OCI-LY1 (cell line): ENCODE measurements at regions not wholly inside any gene's neighbourhood (a gene's known extent, or its start where the extent isn't known, plus 50 kb on each side); places are given as distances from the start of the nearest gene placed in this dataset.
A peak's percentile ranks its signal among the peaks of the same experiment; 100 is the strongest.

Source experiments
- H2AFZ ChIP-seq: fragments of 200-600 bp; sonication (generic), shearing (Covaris generic); 2 replicates; pipeline ENCODE4 v1.6.0; 2014; ENCODE audit warnings: antibody characterized with exemption, mild to moderate bottlenecking, low read length
- H3F3A ChIP-seq: fragments of 200-600 bp; sonication (generic), shearing (Covaris generic); 2 replicates; pipeline ENCODE4 v1.6.0; 2014; ENCODE audit warnings: mild to moderate bottlenecking, antibody characterized with exemption, low read length, moderate library complexity; ENCODE audit not compliant: insufficient read depth
- H3K27ac ChIP-seq: fragments of 200-600 bp; sonication (generic); 2 replicates; pipeline ENCODE4 v1.5.1; 2014; ENCODE audit warnings: low read length, mixed run types, mild to moderate bottlenecking, low read depth; ENCODE audit not compliant: poor library complexity, severe bottlenecking
- H3K27me3 ChIP-seq: fragments of 200-600 bp; sonication (generic); 2 replicates; pipeline ENCODE4 v1.6.0; 2014; ENCODE audit warnings: antibody characterized with exemption, mild to moderate bottlenecking, low read length, moderate library complexity; ENCODE audit not compliant: insufficient read depth
- H3K36me3 ChIP-seq: fragments of 200-600 bp; sonication (generic); 2 replicates; pipeline ENCODE4 v1.6.1; 2014; ENCODE audit warnings: mild to moderate bottlenecking, antibody characterized with exemption, low read length, moderate library complexity, mixed read lengths; ENCODE audit not compliant: insufficient read depth
- H3K4me1 ChIP-seq: fragments of 200-600 bp; sonication (generic); 2 replicates; pipeline ENCODE4 v1.5.1; 2014; ENCODE audit warnings: mild to moderate bottlenecking, low read length, moderate library complexity; ENCODE audit not compliant: insufficient read depth, severe bottlenecking
- H3K4me2 ChIP-seq: fragments of 200-600 bp; sonication (generic), shearing (Covaris generic); 2 replicates; pipeline ENCODE4 v1.6.1; 2014; ENCODE audit warnings: low read length
- H3K4me3 ChIP-seq: fragments of 200-600 bp; sonication (generic); 2 replicates; pipeline ENCODE4 v1.5.1; 2014; ENCODE audit warnings: low read length, low read depth, mild to moderate bottlenecking, mixed read lengths; ENCODE audit not compliant: poor library complexity, severe bottlenecking
- H3K79me2 ChIP-seq: fragments of 200-600 bp; shearing (Covaris generic); 2 replicates; pipeline ENCODE4 v1.6.1; 2016; ENCODE audit warnings: mixed run types, low read length, mixed read lengths; ENCODE audit not compliant: insufficient read depth
- H3K9ac ChIP-seq: fragments of 200-600 bp; sonication (generic), shearing (Covaris generic); 2 replicates; pipeline ENCODE4 v1.6.1; 2014; ENCODE audit warnings: mild to moderate bottlenecking, low read length, mixed read lengths
- H3K9me2 ChIP-seq: fragments of 200-600 bp; sonication (generic), shearing (Covaris generic); 2 replicates; pipeline ENCODE4 v1.6.1; 2014; ENCODE audit warnings: low read depth, mild to moderate bottlenecking, low read length, mixed read lengths
- H3K9me3 ChIP-seq: fragments of 200-600 bp; shearing (Covaris generic); 2 replicates; pipeline ENCODE4 v1.6.1; 2014; ENCODE audit warnings: low read length, mixed read lengths
- H4K20me1 ChIP-seq: fragments of 200-600 bp; sonication (generic), shearing (Covaris generic); 2 replicates; pipeline ENCODE4 v1.6.0; 2016; ENCODE audit warnings: mild to moderate bottlenecking, low read length; ENCODE audit not compliant: insufficient read depth
- CTCF ChIP-seq: fragments of 200-600 bp; sonication (generic), shearing (Covaris generic); IDR thresholded peaks from 2 replicates; pipeline ENCODE4 v1.5.1; 2017; ENCODE audit warnings: mild to moderate bottlenecking, antibody characterized with exemption, low read length, moderate library complexity, mixed read lengths
- EZH2 ChIP-seq: fragments of 200-600 bp; sonication (generic), shearing (Covaris generic); IDR thresholded peaks from 2 replicates; pipeline ENCODE4 v1.8.0; 2017; ENCODE audit warnings: borderline replicate concordance, mixed run types, mild to moderate bottlenecking, antibody characterized with exemption, low read length, moderate library complexity, mixed read lengths

- H3K4me2 ChIP-seq: peak overlapping the region; percentile 76
- H3K27ac ChIP-seq: peak overlapping the region; percentile 99
- H3K36me3 ChIP-seq: peaks cover 82% of the 10 kb centered on the region
- H3K9me3 ChIP-seq: no peaks in the 10 kb centered on the region
- peaks cover 5% of the 10 kb centered on the region; the same call in 1 of the 2 replicates for H3F3A ChIP-seq
- H3K4me3 ChIP-seq: peak overlapping the region; percentile 49
- no peaks in the 10 kb centered on the region for H3K9me2 ChIP-seq
- no peak for TF ChIP-seq EZH2
- no peak for TF ChIP-seq CTCF
- peaks cover 96% of the 10 kb centered on the region for H3K79me2 ChIP-seq
- H4K20me1 ChIP-seq: no peaks in the 10 kb centered on the region
- peaks cover 95% of the 10 kb centered on the region for H3K4me1 ChIP-seq
- H3K27me3 ChIP-seq: no peaks in the 10 kb centered on the region
- no peak overlapping the region for H2AFZ ChIP-seq
- H3K9ac ChIP-seq: peak overlapping the region; percentile 76
Observed at GRCh38 chr17:77476006-77476405, 335.2 kb downstream of the SEC14L1 start.

GRCh38 chr17:77476498-77476897, 335.7 kb downstream of the SEC14L1 start:
- H3K27ac ChIP-seq: peak overlapping the region; percentile 99
- peaks cover 90% of the 10 kb centered on the region for H3K4me1 ChIP-seq
- H4K20me1 ChIP-seq: no peaks in the 10 kb centered on the region
- H3K4me3 ChIP-seq: peak overlapping the region; percentile 49
- H3K9ac ChIP-seq: peak overlapping the region; percentile 76
- H3K79me2 ChIP-seq: peaks cover 99% of the 10 kb centered on the region
- no peaks in the 10 kb centered on the region for H3K9me2 ChIP-seq
- H3K27me3 ChIP-seq: no peaks in the 10 kb centered on the region
- no peaks in the 10 kb centered on the region for H3K9me3 ChIP-seq
- peaks cover 84% of the 10 kb centered on the region for H3K36me3 ChIP-seq
- H3F3A ChIP-seq: peaks cover 5% of the 10 kb centered on the region; the same call in 1 of the 2 replicates
- TF ChIP-seq EZH2 (no peak), CTCF (no peak)
- H2AFZ ChIP-seq: no peak overlapping the region
- H3K4me2 ChIP-seq: peak overlapping the region; percentile 76

- TF ChIP-seq CTCF (no peak), EZH2 (no peak)
- peak overlapping the region; percentile 99 for H3K27ac ChIP-seq
- peak overlapping the region; percentile 76 for H3K9ac ChIP-seq
- H3K4me2 ChIP-seq: peak overlapping the region; percentile 76
- H3K9me3 ChIP-seq: no peaks in the 10 kb centered on the region
- peaks cover 83% of the 10 kb centered on the region for H3K4me1 ChIP-seq
- H2AFZ ChIP-seq: no peak overlapping the region
- H3F3A ChIP-seq: peaks cover 5% of the 10 kb centered on the region; the same call in 1 of the 2 replicates
- no peaks in the 10 kb centered on the region for H3K27me3 ChIP-seq
- H3K9me2 ChIP-seq: no peaks in the 10 kb centered on the region
- H4K20me1 ChIP-seq: no peaks in the 10 kb centered on the region
- H3K79me2 ChIP-seq: peaks cover 94% of the 10 kb centered on the region
- H3K4me3 ChIP-seq: peak overlapping the region; percentile 49
- H3K36me3 ChIP-seq: peaks cover 86% of the 10 kb centered on the region
Observed at GRCh38 chr17:77476931-77477805, 336.4 kb downstream of the SEC14L1 start.
